GM19452 (cell line): ENCODE measurements at regions not wholly inside any gene's neighbourhood (a gene's known extent, or its start where the extent isn't known, plus 50 kb on each side); places are given as distances from the start of the nearest gene placed in this dataset.

Experiments used
- ATAC-seq: cut with Tn5 transposase; IDR thresholded peaks from one replicate; pipeline ENCODE4 v1.9.1; 2021; ENCODE audit not compliant: unreplicated experiment

DNA sequence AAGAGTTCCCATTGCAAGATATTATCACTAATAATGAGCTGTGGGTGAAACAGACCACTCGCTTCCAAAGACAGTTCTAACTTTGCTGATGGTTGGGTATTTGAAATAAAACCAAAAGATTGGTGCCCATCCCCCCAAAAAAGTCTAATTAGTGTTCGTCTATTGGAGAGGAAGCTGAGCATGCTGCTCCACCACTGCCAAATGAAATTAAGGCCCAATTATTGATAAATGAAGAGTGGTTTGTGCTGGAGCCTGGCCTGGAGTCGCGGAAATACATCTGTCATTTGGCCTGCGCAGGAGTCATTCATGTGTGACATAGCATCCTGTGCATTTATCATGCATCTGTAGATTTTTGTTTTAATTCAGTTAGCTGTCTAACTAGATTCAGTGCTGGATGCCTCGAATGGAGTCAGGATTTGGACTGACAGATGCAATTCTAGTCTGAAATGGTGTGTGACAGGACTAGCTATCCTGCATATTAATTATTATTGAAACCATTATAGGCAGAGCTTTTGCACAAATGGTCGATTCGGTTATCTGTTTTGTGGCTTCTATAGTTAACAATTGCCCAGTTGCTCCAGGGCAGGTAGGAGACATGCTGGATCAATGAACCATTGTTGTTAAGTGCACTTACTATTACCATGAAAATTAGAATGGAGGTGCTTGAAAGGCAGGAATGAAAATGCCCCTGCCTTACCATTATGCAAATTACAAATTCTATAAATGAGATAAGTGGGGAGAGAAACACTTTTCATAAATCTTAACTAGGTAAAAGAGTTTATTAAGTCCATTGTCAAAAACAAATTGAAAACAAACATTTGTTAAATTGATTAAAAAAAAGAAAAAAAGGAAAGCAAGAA, 450.4 kb upstream of the TCF4 start:
- no peak for ATAC-seq

DNA sequence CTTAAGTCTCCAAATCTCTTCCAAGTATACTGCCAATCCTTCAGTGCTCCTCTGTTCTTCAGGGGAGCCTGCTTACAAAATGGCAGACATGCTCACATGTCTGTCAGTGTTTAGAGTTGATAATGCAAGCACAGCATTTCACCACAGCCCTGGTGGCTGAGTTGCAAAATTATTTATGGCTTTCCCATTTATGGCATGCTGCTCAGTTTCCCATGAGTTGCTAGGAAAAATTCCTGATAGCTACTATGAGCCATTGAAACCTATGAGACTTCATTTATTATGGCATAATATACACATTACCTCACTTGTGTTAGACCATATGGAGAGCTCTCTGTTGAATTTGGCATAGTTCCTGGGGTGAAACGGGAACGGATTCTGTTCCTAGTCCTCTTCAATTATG, 448.7 kb upstream of the TCF4 start:
- no peak for ATAC-seq

DNA sequence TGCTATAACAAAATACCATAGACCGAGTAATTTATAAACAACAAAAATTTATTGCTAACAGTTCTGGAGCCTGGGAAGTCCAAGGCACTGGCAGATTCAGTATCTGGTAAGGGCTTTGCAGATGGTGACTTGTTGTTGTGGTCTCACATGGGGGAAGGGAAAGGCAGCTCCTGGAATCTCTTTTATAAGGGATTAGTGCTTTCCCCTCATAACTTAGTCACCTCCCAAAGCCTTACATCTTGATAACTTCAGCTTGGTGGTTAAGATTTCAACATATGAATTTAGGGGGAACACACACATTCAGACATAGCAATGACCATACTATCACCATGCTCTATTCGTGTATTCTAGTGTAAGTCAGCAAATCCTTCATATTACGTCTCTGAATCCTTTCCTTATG, 447.6 kb upstream of the TCF4 start:
- ATAC-seq, result no peak

DNA sequence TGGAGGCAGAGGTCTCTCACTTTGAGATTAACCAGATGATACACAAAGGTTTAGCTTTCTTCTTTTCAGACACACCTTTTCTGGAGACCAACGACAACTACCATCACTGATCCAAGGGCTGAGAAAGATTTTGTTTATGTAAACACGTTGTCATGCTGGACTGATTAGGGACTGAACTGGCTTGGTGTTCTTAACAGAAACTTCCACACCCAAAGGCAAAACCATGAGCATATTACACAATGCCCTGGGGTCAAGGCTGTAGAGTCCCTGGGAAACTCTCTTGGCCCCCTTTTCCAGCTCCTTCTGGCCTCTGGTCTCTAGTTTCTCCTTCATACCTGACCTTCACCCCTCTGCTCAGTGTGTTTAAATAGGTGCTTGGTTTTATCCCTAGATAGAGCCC, 447.0 kb upstream of the TCF4 start:
- no peak for ATAC-seq

DNA sequence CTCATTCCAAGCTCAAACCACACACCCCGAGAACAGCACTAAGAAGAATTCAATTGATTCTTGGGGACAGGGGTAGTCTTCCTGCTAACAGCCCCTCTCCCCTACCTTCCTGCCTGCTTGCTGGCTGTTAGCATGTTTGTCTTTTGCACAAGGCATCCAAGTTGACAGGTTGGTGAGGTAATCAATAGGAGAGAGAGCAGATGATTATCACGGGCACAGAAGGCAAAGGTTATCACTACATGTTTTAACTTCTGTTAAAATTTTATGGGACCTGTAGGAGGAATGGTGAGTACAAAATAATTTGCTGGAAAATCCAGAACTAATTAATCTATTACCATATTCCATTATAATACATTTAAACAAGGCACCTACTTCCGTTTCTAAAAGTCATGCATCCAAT, 442.1 kb upstream of the TCF4 start:
- ATAC-seq, result no peak

DNA sequence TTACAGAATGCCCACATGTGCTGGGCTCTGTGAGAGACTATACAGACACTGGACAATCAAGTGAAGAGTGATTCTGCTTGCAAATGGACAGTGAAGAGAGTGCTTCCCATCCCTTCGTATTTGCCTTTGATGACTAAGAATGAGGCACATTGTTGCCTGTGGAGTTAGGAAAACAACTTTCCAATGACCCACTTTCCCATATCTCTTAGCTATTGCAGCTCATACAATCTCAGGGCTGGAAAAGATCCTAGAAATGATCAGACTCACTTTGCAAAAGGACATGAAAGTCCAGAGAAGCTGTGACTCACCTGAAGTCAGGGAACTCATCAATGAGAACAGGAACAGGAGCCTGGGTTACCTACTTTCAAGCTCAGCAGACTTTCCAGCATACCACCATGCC, 440.5 kb upstream of the TCF4 start:
- ATAC-seq, result no peak

DNA sequence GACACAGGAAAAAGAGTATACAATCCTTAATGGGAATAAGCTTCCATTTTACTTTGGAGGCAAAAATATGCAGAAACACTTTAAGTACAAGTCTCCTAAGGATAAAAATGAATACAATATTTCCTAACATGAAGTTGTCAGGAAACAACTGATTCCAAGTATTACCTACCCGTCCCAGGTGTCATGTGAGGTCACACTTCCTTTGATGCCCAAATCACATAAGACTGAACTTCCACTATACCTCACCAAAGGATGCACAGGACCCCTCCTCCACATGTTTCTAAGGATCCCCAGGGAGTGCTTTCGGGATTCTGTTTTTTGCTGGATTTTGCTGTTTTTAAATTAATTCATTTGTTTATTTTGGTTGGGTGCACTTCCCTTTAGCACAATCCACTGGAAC, 438.5 kb upstream of the TCF4 start:
- no peak for ATAC-seq

DNA sequence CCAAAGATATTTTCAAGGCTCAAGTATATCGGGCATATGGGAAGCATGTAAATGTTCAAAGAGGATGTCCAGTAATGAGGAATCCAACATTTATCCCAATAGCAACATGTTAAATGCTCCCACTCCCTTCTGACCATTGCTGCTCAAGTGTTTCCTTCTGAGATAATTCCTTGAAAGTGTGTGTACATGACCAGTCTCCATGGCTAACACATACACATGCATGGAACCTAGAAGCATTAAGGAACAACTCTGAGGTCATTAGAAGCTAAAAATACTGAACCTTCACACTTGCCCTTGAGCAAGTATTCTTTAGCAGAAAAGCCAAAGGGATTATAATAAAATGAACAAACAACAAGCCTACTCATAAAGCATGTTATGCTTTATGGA, 433.8 kb upstream of the TCF4 start:
- no peak for ATAC-seq

DNA sequence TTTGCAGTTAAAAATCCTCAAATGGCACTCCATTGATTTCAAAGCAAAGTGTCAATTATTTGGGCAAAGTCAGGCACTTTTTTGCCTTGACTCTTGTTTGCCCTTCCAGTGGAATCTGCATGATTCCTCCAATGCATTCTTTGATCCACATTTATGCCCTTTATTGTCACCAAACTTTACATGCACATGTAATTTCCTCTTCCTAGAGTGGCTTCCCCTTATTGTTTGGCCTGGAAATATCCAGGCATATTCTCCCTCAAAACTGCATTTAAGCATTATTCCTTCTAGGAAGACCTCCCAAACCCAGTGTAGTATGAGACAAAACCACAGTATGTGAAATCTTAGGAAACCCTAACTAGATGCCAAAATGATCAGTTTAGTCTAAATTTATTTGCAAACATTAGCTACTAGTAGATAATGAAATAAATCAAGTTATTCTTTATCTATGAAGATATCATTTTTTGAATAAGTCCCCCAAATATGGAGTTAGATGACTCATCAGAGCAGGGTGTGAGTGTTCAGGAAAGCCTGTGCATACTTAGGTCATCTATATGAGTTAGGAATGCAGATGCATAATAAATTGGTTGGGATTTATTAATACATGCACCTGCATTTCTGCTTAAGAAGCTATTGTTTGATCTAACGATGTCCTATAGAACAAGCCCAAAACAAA, 433.3 kb upstream of the TCF4 start:
- no peak for ATAC-seq

DNA sequence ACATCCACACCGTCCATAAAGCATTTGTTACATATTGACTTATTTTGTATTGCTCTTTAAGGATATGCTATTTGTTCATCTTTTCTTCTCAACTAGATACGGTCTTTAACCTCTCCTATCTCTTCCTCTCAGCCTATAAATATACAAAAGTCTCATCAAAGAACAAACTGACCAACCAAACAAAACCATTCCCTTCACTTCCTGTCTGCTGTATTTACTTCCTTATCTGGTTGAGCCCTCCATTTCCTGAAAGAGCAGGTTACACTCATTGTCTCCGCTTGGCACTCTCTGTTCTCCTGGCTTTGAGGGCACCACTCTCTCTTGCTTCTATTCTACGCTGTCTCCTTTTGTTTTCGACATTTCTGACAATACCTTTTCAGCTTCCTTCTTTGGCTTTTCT, 431.9 kb upstream of the TCF4 start:
- no peak for ATAC-seq

DNA sequence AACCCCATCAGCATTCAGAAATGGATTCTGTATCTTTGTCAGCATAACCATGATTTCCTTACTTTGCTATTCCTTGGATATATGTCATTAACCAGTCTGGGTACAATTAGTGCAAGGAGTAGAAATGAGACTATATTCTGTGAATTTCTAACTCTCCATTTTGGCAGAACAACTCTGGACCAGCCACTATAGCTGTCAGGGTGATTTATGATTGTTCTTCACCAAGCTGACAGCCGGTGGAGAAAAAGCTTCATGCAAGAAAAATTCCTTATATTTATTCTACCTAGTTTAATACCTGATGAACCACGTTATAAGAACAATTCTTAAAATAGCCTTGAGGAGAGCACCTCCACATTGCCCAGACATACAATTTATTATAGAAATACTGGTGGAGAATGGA, 431.2 kb upstream of the TCF4 start:
- ATAC-seq, result no peak

DNA sequence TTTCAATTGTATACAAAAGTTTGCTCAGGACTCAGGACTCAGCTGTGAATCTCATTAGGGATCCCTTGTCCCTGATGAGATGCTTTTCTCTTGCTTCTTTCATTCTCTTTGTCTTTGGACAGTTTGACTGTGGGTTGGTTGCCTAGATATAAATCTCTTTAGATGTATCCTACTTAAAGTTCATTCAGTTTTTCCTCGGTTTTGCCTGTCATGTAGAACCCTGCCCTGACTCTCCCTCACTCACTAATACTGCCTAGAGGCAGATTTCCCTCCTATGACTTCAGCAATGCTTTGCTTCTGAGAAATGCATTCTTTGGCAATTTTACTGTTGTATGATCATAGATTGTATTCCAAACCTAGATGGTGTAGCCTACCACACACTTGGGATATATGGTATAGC, 421.4 kb upstream of the TCF4 start:
- no peak for ATAC-seq

DNA sequence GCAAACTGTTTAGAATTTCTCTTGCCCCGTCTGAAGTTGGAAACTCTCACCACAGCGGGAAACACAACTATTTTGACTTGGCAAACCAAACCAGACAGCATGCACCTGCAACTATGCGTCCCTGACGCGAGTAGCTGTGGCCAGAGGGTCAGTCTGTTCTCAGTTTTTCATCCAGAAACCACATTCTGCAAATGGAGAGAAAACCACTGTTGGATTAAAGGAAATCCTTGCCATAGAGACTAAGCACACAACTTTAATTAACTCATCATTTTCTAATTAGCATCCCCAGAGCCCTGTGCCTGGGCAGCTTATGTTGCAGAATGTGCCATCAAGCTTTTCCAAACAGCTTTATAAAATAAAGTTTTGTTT, 415.7 kb upstream of the TCF4 start:
- ATAC-seq, result no peak

DNA sequence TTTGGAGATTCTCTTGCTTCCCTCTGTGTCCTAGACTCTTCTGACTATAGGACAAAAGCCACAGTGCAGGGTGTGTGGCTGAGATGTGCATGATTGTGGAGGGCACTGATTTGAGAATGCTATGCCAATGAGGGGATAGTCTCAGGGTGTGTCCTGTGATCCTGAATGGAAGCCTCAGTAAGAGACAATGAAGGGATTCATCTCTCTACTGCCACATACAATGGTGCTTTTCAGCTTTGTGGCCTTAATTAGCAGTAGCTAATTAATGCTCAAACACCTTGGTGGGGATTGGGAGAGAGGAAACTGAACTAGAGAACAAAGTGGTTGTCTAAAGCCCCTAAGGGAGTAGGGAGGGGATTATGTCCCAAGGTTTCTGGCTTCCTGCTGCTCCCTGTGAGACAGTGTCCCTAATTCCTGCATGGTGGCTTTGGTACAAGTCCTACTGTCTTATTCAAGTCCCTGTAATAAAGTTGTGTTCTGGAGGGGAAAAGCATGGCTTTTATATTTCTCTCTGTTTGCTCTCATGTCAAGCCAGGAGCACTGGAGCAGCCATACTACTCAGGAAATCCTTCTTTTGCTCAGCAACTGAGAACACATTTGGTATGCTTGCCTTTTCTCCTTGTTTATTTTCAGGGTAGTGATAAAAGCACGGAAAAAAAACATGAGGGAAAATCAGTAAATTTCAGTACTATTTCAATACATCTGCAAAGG, 415.2 kb upstream of the TCF4 start:
- ATAC-seq, result no peak

DNA sequence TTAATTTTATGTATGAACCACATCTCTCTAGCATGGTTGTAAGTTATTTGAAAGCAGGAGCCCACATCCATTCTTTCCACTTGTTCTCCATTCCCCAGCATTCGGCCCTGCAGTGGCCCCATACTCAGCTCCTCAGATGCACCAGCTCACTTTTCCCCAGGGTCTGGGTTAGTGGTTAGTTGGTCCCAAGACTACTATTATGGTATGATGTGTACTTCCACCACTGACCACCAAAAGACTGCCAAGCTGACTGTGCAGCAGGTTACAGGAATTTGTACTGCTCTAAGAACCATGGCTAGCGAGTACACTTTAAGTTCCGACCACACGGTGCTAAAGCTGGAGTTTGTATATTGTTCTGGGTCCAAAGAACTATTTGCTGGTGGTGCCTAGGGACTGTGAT, 413.6 kb upstream of the TCF4 start:
- no peak for ATAC-seq

DNA sequence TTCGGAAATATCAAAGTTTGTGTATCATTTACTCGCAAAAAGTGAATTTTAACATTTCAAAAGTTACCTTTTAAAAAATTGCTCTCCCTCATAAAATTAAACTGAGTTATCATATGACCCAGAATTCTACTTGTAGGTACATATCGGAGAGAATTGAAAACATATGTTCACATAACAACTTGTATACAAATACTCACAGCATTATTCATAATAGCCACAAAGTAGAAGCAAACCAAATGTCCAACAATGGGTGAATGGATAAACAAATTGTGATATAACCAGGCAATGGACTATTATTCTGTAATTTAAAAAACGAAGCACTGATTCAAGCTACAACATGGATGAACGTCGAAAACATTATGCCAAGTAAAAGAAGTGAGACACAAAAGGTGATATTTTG, 412.0 kb upstream of the TCF4 start:
- ATAC-seq, result no peak

DNA sequence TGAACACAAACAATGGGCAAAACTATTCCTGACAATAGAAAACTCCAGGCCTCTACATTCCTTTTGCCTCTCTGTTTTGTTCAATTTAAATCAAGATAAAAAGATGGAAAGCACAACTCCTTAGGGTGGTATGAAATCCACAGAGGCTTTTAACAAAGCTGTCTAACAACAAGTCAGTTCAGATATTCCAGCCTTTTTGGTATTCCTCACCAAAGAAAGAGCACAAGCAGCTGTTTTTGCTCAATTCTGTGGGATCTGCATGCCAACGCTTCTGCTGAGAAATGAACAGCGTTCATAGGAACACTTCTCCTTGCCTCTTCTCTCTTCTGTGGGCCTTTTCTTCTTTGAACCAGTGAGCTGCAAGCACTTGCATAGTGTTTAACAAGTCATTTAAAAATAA, 411.6 kb upstream of the TCF4 start:
- no peak for ATAC-seq

DNA sequence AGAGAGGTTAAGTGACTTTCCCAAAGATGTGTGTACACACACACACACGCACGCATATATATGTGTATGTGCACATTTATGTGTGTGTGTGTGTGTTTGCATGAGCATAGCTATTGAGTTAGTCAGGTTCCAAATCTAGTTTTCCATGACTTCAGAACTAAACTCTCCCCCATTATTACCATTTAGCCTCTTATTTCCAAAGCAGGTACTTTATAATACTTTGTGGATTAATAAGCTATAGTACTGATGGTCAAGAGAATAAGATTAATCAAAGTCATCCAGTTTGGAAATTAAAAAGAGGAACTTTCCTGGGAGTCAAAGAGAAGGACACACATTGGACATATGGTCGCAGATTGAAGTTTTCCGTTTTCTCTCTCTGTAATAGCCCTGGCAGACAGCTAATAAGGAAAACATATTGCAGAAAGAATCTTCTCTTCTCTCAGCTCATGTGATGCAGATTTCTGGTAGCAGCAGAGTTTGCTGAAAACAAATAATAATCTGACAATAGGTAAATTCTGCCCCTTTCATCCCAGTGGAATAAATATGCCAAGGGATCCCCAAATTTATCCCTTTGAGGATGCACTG, 410.9 kb upstream of the TCF4 start:
- no peak for ATAC-seq

DNA sequence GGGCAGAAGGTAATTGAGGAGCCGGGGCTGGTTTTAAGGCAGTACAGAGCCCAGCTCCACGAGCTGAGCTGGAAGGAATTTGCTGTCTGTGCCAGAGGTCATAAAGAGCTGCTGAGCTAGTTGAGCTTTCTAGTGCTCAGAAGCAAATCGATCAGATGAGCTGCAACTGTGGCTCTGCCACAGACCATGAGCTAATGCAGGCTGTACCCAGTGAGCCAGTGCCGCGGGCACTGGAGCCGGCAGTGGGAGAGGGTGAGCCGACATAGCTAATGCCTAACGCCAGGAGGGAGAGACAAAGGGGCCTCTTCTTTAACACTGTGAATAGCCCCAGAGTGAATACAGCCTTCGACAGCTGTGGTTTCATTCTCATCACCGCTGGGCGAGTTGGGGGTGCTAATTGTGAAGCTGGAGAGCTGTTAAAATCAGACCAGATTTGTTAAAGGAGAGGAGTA, 410.1 kb upstream of the TCF4 start:
- ATAC-seq, result no peak

DNA sequence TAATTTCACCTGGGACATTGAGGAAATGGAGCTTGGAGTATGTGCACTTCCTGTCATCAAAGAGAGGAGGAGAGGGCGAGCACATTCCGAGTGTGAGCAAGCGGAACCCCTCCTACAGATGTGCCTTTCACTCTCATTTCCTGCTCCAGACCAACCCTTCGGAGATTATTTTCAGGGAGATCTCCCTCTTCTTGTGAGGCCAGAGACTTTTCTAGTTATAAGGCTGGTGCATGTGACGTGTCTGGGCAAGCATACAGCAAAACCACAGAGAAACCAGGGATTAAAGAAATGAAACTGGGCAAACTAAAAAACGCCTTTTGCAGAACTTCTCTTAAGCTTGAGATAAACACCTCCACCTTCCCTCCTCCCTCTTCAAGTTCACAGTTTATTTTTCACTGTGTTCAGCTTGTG, 409.2 kb upstream of the TCF4 start:
- ATAC-seq, result no peak

DNA sequence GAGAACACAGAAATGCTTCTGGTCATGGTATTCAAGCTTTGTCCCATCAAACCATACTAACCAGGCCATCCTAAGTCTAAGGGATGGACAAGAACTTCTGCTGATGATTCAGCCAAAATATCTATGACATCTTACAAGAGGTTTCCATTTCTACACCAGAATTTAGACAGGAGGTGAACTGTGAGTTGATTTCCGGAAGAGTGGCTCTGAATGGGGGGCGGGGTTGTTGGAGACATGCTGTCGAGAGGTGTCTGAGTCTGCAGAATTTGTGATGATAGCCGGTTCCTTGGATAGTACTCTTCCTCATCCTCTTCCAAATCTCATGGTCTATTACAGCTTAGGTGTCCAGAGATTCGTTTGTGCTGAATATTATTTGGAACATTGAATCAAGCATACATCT, 408.7 kb upstream of the TCF4 start:
- ATAC-seq, result no peak

DNA sequence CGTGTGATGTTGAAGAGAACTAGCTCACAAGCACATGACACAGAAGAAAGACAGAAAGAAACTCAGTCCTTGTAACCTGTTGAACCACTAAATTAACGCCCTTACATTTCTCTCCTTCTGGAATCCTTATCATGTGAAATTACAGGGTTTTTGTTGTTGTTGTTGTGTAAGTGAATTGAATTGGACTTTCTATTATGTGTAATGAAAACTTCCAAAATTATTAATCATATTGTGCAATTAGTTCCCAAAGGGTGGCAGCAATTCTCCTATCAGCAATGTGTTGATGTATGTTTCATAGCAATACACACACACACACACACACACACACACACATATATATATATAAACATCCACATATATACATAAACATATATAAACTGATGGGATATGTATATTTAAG, 402.2 kb upstream of the TCF4 start:
- no peak for ATAC-seq
